Heart right ventricle (tissue), 16 donors: ENCODE measurements at regions not wholly inside any gene's neighbourhood (a gene's known extent, or its start where the extent isn't known, plus 50 kb on each side); places are given as distances from the start of the nearest gene placed in this dataset.

Experiments used
- ATAC-seq, 8 donors: fragments of 200-7000 bp; cut with Tn5 transposase; one replicate each; pipeline ENCODE4 v1.9.1; 2020; ENCODE audit warnings: mild to moderate bottlenecking in 8 of 8, moderate library complexity in 8 of 8, moderate number of reproducible peaks in 1 of 8
- DNase-seq, 2 donors: peaks; one replicate each; pipeline ENCODE4 v3.0.0-alpha.2; 2020
- H3K27ac ChIP-seq, 10 donors: fragments of 200-600 bp; sonication (generic) in 2 of 10; one replicate each; pipeline versions ENCODE4 v1.5.0 to v1.8.0; 2020 to 2022; ENCODE audit warnings: mild to moderate bottlenecking in 3 of 10
- H3K27me3 ChIP-seq, 7 donors: fragments of 200-600 bp; one replicate each; pipeline ENCODE4 v1.8.0; 2021 to 2022; ENCODE audit warnings: mild to moderate bottlenecking in 2 of 7
- H3K36me3 ChIP-seq, 9 donors: fragments of 200-600 bp; sonication (generic) in 1 of 9; one replicate each; pipeline versions ENCODE4 v1.5.0 to v1.8.0; 2020 to 2022; ENCODE audit warnings: mild to moderate bottlenecking in 2 of 9
- H3K4me1 ChIP-seq, 9 donors: fragments of 200-600 bp; sonication (generic) in 1 of 9; one replicate each; pipeline versions ENCODE4 v1.5.0 to v1.8.0; 2020 to 2022; ENCODE audit warnings: mild to moderate bottlenecking in 4 of 9
- H3K4me3 ChIP-seq, 10 donors: fragments of 200-600 bp; sonication (generic) in 2 of 10; one replicate each; pipeline versions ENCODE4 v1.5.0 to v1.8.0; 2020 to 2022; ENCODE audit warnings: mild to moderate bottlenecking in 7 of 10, moderate library complexity in 2 of 10
- H3K9me3 ChIP-seq, 11 donors: fragments of 200-600 bp in 10 of 11; sonication (generic) in 2 of 11; one replicate each; pipeline versions ENCODE4 v1.5.0 to v1.8.0; 2013 to 2022; ENCODE audit warnings: mild to moderate bottlenecking in 2 of 11, control low read depth in 1 of 11, moderate library complexity in 1 of 11
- CTCF ChIP-seq, 9 donors: fragments of 200-600 bp; sonication (generic) in 2 of 9; IDR thresholded peaks; one replicate each; pipeline versions ENCODE4 v1.5.0 to v1.8.0; 2021 to 2022; ENCODE audit warnings: antibody characterized with exemption in 9 of 9, mild to moderate bottlenecking in 5 of 9, moderate library complexity in 1 of 9
- WGBS, 2 donors: extraction: QIAGEN DNeasy Blood & Tissue Kit; methylation state at CpG; one replicate each; pipeline ENCODE4 v1.1.7; 2013; ENCODE audit warnings: inconsistent platforms in 1 of 2; 5-methylcytosine and 5-hydroxymethylcytosine counted together
- intact Hi-C, 10 donors: fragments of 100-400 bp; cut with DNase I; formaldehyde crosslinking; loops; one replicate each; pipeline versions ENCODE4 v1.11.1 to v1.14.2; 2022
- donor health status: Arrhythmogenic right ventricular cardiomyopathy.
- donor health status: ischemic (EF 13 %, LVEDD 7.1; RV severe dilation, severe dysfunction).
- donor health status: healthy with polysubstance abuse.
- donor health status: DM: no; HTN: yes; CAD: no.
- donor health status: DM: no; HTN: no; CAD: no.
- donor health status: ischemic (EF 25% LVEDD 6.9; RV normal size, moderate dysfunction).
- donor health status: ischemic (EF 25% LVEDD 5.7; RV mildly dilated, moderate dysfunction).
- donor health status: healthy.
- donor health status: DM: yes; HTN: yes; CAD: no.
- donor health status: Ischemic cardiomyopathy.
- donor health status: ischemic (EF 35%, LVEDD 5.7; RV mildly dilated, moderate dysfunction).
- donor health status: nonischemic (EF 11% LVEDD 7.7; RV severe dilation, severe dysfunction).
- donor health status: DM: yes; HTN: yes; CAD: no.
- donor health status: PGD.
- donor health status: ischemic (EF 29% LVEDD 5.4; RV normal size, mild dysfunction).
- donor health status: nonischemic (EF 23%, LVEDD 6.1; RV moderate dilation, normal function).

GRCh38 chr14:29028973-29029582 lies 262.5 kb downstream of the FOXG1 start:
- no peaks in the 10 kb centered on the region for H3K36me3 ChIP-seq
- H3K4me3 ChIP-seq = no peak overlapping the region
- TF ChIP-seq CTCF (IDR thresholded peaks at IDR 0.05) = no peak
- peaks cover 0 to 44% (median 11%) of the 10 kb centered on the region in 11 donors for H3K9me3 ChIP-seq
- no peaks in the 10 kb centered on the region for H3K27me3 ChIP-seq
- ATAC-seq (no peak), DNase-seq (no peak)
- intact Hi-C loops = no loop called here
- no peak overlapping the region for H3K27ac ChIP-seq
- no peaks in the 10 kb centered on the region for H3K4me1 ChIP-seq
- WGBS, 2 donors = 45 to 47% methylated on average over 7 of the region's 7 CpGs

- Histone ChIP-seq H3K27me3 (no peaks in the 10 kb centered on the region), H3K4me1 (no peaks in the 10 kb centered on the region), H3K4me3 (no peak overlapping the region), H3K27ac (no peak overlapping the region), H3K36me3 (no peaks in the 10 kb centered on the region), H3K9me3 (peaks cover 0 to 34% (median 1%) of the 10 kb centered on the region in 11 donors)
- no peak for ATAC-seq
- WGBS, 2 donors = 41 to 47% methylated on average over 2 of the region's 2 CpGs
- DNase-seq = no peak
- TF ChIP-seq CTCF (IDR thresholded peaks at IDR 0.05) = no peak
- intact Hi-C loops = no loop called here
Observed at GRCh38 chr14:29030121-29030520, 263.5 kb downstream of the FOXG1 start.

DNA sequence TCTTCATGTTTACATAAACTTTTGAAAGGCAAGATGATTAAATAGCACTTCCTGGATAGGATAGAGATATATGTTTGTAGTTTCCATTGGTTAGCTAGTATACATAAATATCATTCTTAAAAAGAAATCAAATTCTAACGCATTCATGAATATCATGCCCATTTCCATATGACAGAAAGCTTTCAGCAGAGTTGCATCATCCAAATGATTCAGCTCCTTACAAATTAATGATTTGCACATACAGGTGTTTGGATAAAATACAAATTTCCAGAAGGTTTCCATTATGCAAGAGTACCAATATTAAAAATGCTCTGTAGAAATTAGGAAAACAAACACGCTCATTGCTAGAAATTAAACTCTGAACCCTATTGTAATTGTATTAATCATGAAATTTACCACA lies 264.4 kb downstream of the FOXG1 start:
- no peak overlapping the region for H3K27ac ChIP-seq
- no peak overlapping the region for H3K4me3 ChIP-seq
- no peak for ATAC-seq
- no peaks in the 10 kb centered on the region for H3K27me3 ChIP-seq
- no peaks in the 10 kb centered on the region for H3K4me1 ChIP-seq
- no peak for TF ChIP-seq CTCF (IDR thresholded peaks at IDR 0.05)
- peaks cover 0 to 25% (median 0%) of the 10 kb centered on the region in 11 donors for H3K9me3 ChIP-seq
- intact Hi-C loops = no loop called here
- WGBS, 2 donors = 70 to 88% methylated on average over 2 of the region's 2 CpGs
- H3K36me3 ChIP-seq = no peaks in the 10 kb centered on the region
- no peak for DNase-seq

DNA sequence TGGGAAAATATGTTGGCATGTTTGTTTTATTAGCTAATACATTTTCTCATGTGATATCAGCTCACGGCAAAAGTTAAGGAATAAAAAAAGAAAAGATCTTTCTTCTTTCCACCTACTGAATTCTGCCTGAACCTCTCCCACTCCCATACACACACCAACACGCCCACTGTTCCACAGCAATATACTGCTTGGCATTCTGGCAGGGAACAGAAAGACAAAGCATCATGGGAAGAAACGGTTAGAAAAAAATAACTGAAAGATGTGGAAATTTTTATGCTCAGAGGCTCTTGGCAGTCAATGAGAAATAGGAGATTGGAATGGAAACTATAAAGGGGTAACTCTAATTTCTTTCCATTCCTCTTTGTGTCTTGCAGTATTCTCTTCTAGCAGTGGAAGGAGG lies 268.5 kb downstream of the FOXG1 start:
- Histone ChIP-seq H3K9me3 (no peaks in the 10 kb centered on the region), H3K27ac (no peak overlapping the region), H3K4me3 (no peak overlapping the region), H3K36me3 (no peaks in the 10 kb centered on the region), H3K27me3 (no peaks in the 10 kb centered on the region), H3K4me1 (no peaks in the 10 kb centered on the region)
- ATAC-seq (no peak), DNase-seq (no peak)
- 59 to 66% methylated on average over 3 of the region's 3 CpGs for WGBS, 2 donors
- no peak for TF ChIP-seq CTCF (IDR thresholded peaks at IDR 0.05)
- intact Hi-C loops = no loop called here
